ENCODE measurements at regions not wholly inside any gene's neighbourhood (a gene's known extent, or its start where the extent isn't known, plus 50 kb on each side); places are given as distances from the start of the nearest gene placed in this dataset.

- TF ChIP-seq, protein P1, sequence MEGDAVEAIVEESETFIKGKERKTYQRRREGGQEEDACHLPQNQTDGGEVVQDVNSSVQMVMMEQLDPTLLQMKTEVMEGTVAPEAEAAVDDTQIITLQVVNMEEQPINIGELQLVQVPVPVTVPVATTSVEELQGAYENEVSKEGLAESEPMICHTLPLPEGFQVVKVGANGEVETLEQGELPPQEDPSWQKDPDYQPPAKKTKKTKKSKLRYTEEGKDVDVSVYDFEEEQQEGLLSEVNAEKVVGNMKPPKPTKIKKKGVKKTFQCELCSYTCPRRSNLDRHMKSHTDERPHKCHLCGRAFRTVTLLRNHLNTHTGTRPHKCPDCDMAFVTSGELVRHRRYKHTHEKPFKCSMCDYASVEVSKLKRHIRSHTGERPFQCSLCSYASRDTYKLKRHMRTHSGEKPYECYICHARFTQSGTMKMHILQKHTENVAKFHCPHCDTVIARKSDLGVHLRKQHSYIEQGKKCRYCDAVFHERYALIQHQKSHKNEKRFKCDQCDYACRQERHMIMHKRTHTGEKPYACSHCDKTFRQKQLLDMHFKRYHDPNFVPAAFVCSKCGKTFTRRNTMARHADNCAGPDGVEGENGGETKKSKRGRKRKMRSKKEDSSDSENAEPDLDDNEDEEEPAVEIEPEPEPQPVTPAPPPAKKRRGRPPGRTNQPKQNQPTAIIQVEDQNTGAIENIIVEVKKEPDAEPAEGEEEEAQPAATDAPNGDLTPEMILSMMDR (conservative IDR thresholded peaks at IDR 0.05; ENCODE audit: low read length), result no peak
- TF ChIP-seq EZH2phosphoT487 (IDR thresholded peaks at IDR 0.05; ENCODE audit: borderline replicate concordance, low read depth, low read length), result no peak
Observed at GRCh38 chr9:87062746-87063145, 115.4 kb upstream of the GAS1 start.

All from OCI-LY7 (cell line).